ENCODE measurements at regions not wholly inside any gene's neighbourhood (a gene's known extent, or its start where the extent isn't known, plus 50 kb on each side); places are given as distances from the start of the nearest gene placed in this dataset.

DNA sequence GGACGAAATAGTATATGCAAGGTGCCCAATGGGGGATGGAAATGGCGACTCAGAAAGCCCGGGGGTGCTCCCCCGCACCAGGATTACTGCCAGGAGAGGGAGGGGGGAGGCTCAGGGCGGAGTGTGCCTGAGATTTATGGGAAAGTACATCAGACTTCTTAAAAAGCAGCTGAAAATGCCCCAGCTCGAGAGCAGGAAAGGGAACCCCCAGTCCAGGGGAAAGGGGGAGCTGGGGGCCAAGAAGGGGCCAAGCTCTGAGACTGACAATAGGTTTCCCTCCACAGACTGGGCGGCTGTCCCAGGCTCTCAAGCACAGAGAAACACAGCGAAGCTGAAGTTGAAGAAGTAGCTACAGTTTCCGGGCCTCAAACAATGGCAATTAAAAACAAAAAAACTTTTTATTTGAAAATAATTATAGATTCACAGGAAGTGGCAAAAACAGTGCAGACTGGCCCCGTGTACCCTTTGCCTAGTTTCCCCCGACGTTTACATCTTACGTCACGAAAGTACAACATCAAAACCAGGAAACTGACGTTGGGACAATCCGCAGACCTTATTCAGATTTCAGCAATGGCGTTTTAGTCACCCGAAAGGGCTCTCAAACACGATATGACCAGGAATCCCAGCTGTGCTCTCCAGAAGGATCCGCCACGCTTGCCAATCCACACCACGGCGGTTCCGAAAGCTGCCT lies 83.9 kb upstream of the FGFR2 start:
- Histone ChIP-seq H3K36me3 (no peaks in the 10 kb centered on the region), H3K27me3 (peaks cover 0 to 4% of the 10 kb centered on the region in 2 donors), H3K27ac (peak overlapping the region in 1 of 2 donors; percentile 61), H3K4me1 (no peaks in the 10 kb centered on the region), H3K9me3 (peaks cover 0 to 4% of the 10 kb centered on the region in 2 donors), H3K4me3 (peak overlapping the region in 1 of 3 donors; percentile 11)
- intact Hi-C loops (cut with DNase I; ENCODE audit: low total_unique reads) = no loop called here
- DNase-seq (ENCODE audit: low spot score in 2 of 2) = no peak
- TF ChIP-seq, protein P1, sequence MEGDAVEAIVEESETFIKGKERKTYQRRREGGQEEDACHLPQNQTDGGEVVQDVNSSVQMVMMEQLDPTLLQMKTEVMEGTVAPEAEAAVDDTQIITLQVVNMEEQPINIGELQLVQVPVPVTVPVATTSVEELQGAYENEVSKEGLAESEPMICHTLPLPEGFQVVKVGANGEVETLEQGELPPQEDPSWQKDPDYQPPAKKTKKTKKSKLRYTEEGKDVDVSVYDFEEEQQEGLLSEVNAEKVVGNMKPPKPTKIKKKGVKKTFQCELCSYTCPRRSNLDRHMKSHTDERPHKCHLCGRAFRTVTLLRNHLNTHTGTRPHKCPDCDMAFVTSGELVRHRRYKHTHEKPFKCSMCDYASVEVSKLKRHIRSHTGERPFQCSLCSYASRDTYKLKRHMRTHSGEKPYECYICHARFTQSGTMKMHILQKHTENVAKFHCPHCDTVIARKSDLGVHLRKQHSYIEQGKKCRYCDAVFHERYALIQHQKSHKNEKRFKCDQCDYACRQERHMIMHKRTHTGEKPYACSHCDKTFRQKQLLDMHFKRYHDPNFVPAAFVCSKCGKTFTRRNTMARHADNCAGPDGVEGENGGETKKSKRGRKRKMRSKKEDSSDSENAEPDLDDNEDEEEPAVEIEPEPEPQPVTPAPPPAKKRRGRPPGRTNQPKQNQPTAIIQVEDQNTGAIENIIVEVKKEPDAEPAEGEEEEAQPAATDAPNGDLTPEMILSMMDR (IDR thresholded peaks at IDR 0.05) = no peak
- TF ChIP-seq POLR2A (IDR thresholded peaks at IDR 0.05) (no peak), POLR2AphosphoS5 (IDR thresholded peaks at IDR 0.05) (no peak)

DNA sequence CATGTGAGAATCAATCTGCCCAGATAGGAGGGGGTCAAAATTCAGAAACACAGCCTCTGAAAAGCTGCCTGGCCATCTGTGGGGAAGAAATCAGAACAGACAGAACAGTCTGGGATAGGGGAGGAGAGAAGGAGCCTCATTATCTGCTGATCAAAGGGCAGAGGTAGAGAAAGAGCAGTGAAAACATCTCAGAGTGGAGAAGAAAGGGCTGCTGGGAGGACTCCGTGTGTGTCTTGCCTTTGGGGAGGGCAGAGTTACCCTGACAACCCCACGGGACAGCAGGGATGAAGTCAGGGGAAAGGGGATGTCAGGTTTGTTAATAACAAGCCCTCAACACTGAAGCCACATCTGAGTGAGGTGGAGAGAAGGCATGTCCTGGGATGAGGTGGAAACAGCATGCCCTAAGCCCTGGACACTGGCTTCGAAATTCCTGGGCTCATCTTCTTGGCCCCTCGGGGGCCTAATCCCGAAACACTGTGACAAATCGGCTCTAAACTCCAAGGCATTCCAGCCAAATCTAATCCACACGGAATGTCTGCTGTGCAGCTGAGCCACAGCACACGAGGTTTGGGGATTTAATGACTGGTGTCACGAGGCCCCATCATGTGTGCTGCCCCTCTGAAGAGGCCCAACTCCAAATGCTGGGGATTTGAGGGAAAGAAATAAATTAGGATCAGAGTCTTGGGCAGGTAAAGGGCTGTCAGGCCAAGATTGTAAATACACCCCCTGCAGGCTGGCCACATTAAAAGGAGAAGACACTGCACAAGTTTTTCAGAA lies 82.8 kb upstream of the FGFR2 start:
- H3K36me3 ChIP-seq = no peaks in the 10 kb centered on the region
- DNase-seq (ENCODE audit: low spot score in 2 of 2) = no peak
- peaks cover 0 to 4% of the 10 kb centered on the region in 2 donors for H3K27me3 ChIP-seq
- no peak overlapping the region for H3K4me3 ChIP-seq
- no peaks in the 10 kb centered on the region for H3K4me1 ChIP-seq
- H3K27ac ChIP-seq = no peak overlapping the region
- peaks cover 0 to 8% of the 10 kb centered on the region in 2 donors for H3K9me3 ChIP-seq
- no peak for TF ChIP-seq POLR2A (IDR thresholded peaks at IDR 0.05)
- TF ChIP-seq, protein P1 (IDR thresholded peaks at IDR 0.05) = no peak
- no peak for TF ChIP-seq POLR2AphosphoS5 (IDR thresholded peaks at IDR 0.05)
- intact Hi-C loops (cut with DNase I; ENCODE audit: low total_unique reads) = no loop called here

DNA sequence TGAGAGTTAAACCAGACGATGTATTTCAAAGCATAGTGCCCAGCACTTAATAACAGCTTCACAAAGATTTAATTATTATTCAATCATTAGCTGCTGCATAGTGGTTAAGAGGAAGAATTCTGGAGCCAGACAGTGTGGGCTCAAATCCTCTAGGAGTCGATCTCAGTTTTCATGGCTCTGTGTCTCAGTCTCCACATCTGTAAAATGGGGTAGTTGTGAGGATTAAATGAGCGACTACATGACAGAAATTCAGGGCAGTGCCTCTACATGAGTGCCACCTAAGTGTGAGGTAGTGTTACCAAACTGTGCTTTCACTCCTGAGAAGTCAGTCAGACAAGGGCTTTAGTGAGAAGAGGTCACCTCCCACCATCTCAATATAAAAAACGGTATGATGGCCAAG lies 81.7 kb upstream of the FGFR2 start:
- no peak overlapping the region for H3K27ac ChIP-seq
- DNase-seq (ENCODE audit: low spot score in 2 of 2) = no peak

DNA sequence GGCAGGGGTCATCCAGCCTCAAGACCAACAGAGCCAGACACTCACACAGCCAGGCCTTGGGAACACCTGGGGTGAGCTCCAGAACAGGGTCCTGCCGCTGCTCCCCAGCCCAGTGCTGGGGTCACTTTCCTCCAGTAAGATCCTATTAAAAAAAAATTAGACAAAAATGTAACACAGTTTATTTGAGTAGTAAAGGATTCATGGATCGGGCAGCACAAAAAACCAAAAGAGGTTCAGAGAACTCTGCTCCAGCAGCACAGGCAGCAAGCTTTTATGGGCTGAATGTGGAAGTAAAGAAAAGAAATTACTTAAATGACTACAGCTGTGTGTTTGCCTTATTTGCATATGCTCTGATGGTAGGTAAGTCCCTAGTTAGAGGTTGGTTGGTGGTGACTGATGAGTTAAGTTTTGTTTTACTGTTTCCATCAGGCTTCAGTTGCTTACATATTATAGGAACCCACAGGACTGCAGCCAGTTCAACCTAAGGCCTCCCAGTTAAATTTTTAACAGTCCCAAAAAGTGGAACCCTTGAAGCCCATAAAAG lies 80.5 kb upstream of the FGFR2 start:
- Histone ChIP-seq H3K4me1 (no peaks in the 10 kb centered on the region), H3K27me3 (no peaks in the 10 kb centered on the region), H3K9me3 (peaks cover 0 to 8% of the 10 kb centered on the region in 2 donors), H3K4me3 (no peak overlapping the region), H3K36me3 (no peaks in the 10 kb centered on the region), H3K27ac (no peak overlapping the region)
- intact Hi-C loops (cut with DNase I; ENCODE audit: low total_unique reads) = no loop called here
- no peak for DNase-seq (ENCODE audit: low spot score in 2 of 2)
- TF ChIP-seq, protein P1 (IDR thresholded peaks at IDR 0.05) = no peak
- TF ChIP-seq POLR2AphosphoS5 (IDR thresholded peaks at IDR 0.05) = no peak
- no peak for TF ChIP-seq POLR2A (IDR thresholded peaks at IDR 0.05)

More for the DNA sequence above, 81.7 kb upstream of the FGFR2 start:
- peaks cover 0 to 4% of the 10 kb centered on the region in 2 donors for H3K27me3 ChIP-seq
- no peak overlapping the region for H3K4me3 ChIP-seq
- no peaks in the 10 kb centered on the region for H3K36me3 ChIP-seq
- peaks cover 0 to 8% of the 10 kb centered on the region in 2 donors for H3K9me3 ChIP-seq
- intact Hi-C loops (cut with DNase I; ENCODE audit: low total_unique reads) = no loop called here
- TF ChIP-seq, protein P1 (IDR thresholded peaks at IDR 0.05) = no peak
- TF ChIP-seq POLR2A (IDR thresholded peaks at IDR 0.05) (no peak), POLR2AphosphoS5 (IDR thresholded peaks at IDR 0.05) (no peak)
- H3K4me1 ChIP-seq = no peaks in the 10 kb centered on the region

DNA sequence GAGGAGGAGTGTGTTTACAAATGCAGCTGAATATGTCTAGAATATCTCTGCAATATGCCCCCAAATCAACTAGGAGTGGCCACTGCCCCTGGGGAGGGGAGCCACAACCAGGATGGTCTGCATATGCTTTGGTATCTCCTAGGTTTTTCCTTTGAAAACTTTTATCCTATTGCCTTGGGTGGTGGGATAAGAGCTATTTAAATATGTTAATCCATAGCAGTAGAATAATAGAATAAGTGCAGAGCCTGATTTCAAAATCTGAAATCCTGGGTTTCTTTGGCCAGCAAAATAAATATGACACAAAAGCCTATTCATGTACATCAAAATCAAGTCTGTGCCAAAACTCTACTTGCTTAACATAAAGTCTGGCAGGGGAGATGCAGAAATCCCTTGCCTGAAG lies 79.6 kb upstream of the FGFR2 start:
- Histone ChIP-seq H3K4me1 (no peaks in the 10 kb centered on the region), H3K27me3 (no peaks in the 10 kb centered on the region), H3K27ac (no peak overlapping the region), H3K9me3 (peaks cover 0 to 8% of the 10 kb centered on the region in 2 donors), H3K4me3 (no peak overlapping the region), H3K36me3 (no peaks in the 10 kb centered on the region)
- TF ChIP-seq POLR2A (IDR thresholded peaks at IDR 0.05) = no peak
- TF ChIP-seq POLR2AphosphoS5 (IDR thresholded peaks at IDR 0.05) = no peak
- TF ChIP-seq, protein P1 (IDR thresholded peaks at IDR 0.05) = no peak
- intact Hi-C loops (cut with DNase I; ENCODE audit: low total_unique reads) = no loop called here
- no peak for DNase-seq (ENCODE audit: low spot score in 2 of 2)

Measured in breast epithelium (tissue), 4 donors.